ENCODE measurements at regions not wholly inside any gene's neighbourhood (a gene's known extent, or its start where the extent isn't known, plus 50 kb on each side); places are given as distances from the start of the nearest gene placed in this dataset.

GRCh38 chr2:155965415-155966063 is 367.0 kb downstream of the NR4A2 start:
- Histone ChIP-seq H3K4me1 (no peaks in the 10 kb centered on the region), H3K36me3 (no peaks in the 10 kb centered on the region), H3K27me3 (no peaks in the 10 kb centered on the region), H3K27ac (no peak overlapping the region), H3K9me3 (no peaks in the 10 kb centered on the region), H3K4me3 (no peak overlapping the region)
- no peak for DNase-seq
- intact Hi-C loops (cut with DNase I), result no loop called here
- 87 to 94% (median 90%) methylated on average over 14 of the region's 14 CpGs for WGBS, 4 donors
- no peak for ATAC-seq
- TF ChIP-seq CTCF (IDR thresholded peaks at IDR 0.05) (no peak), POLR2A (IDR thresholded peaks at IDR 0.05) (no peak)

- H3K27me3 ChIP-seq, result no peaks in the 10 kb centered on the region
- H3K27ac ChIP-seq, result no peak overlapping the region
- intact Hi-C loops (cut with DNase I), result no loop called here
- ATAC-seq (no peak), DNase-seq (no peak)
- H3K4me1 ChIP-seq, result no peaks in the 10 kb centered on the region
- TF ChIP-seq CTCF (IDR thresholded peaks at IDR 0.05), result no peak
- no peak for TF ChIP-seq POLR2A (IDR thresholded peaks at IDR 0.05)
- 61 to 65% (median 64%) methylated on average over 4 of the region's 4 CpGs for WGBS, 4 donors
- H3K4me3 ChIP-seq, result no peak overlapping the region
- no peaks in the 10 kb centered on the region for H3K36me3 ChIP-seq
- H3K9me3 ChIP-seq, result peaks cover 0 to 5% (median 0%) of the 10 kb centered on the region in 12 donors
Measured at GRCh38 chr2:155961641-155962040, 370.9 kb downstream of the NR4A2 start.

- H3K36me3 ChIP-seq, result no peaks in the 10 kb centered on the region
- no peak for DNase-seq
- no peak for ATAC-seq
- no peak overlapping the region for H3K27ac ChIP-seq
- H3K9me3 ChIP-seq, result peaks cover 0 to 5% (median 0%) of the 10 kb centered on the region in 12 donors
- no peak overlapping the region for H3K4me3 ChIP-seq
- no peaks in the 10 kb centered on the region for H3K27me3 ChIP-seq
- H3K4me1 ChIP-seq, result no peaks in the 10 kb centered on the region
- intact Hi-C loops (cut with DNase I), result no loop called here
- 50 to 59% (median 50%) methylated on average over 2 of the region's 2 CpGs for WGBS, 4 donors
- no peak for TF ChIP-seq POLR2A (IDR thresholded peaks at IDR 0.05)
- TF ChIP-seq CTCF (IDR thresholded peaks at IDR 0.05), result no peak
Measured at GRCh38 chr2:155958834-155959233, 373.7 kb downstream of the NR4A2 start.

GRCh38 chr2:155947069-155947468 is 385.5 kb downstream of the NR4A2 start:
- DNase-seq (no peak), ATAC-seq (no peak)
- 70 to 79% (median 75%) methylated on average over 3 of the region's 3 CpGs for WGBS, 4 donors
- H3K4me1 ChIP-seq, result no peaks in the 10 kb centered on the region
- intact Hi-C loops (cut with DNase I), result no loop called here
- H3K9me3 ChIP-seq, result peaks cover 0 to 9% (median 0%) of the 10 kb centered on the region in 12 donors
- no peak overlapping the region for H3K4me3 ChIP-seq
- no peak for TF ChIP-seq POLR2A (IDR thresholded peaks at IDR 0.05)
- no peak for TF ChIP-seq CTCF (IDR thresholded peaks at IDR 0.05)
- no peaks in the 10 kb centered on the region for H3K36me3 ChIP-seq
- no peak overlapping the region for H3K27ac ChIP-seq
- H3K27me3 ChIP-seq, result no peaks in the 10 kb centered on the region

Measured in heart left ventricle (tissue), 16 donors.